Lower lobe of right lung (tissue), 2 donors: ENCODE measurements at regions not wholly inside any gene's neighbourhood (a gene's known extent, or its start where the extent isn't known, plus 50 kb on each side); places are given as distances from the start of the nearest gene placed in this dataset.
"Not testable (repeated sequence)": the region's sequence is repeated elsewhere in the genome, so short reads cannot be mapped to it uniquely, and the experiment has no call there.

Experiments
- ATAC-seq, 2 donors: fragments of 200-7000 bp; cut with Tn5 transposase; one replicate each; pipeline ENCODE4 v1.9.1; 2020 to 2022; ENCODE audit warnings: mild to moderate bottlenecking in 2 of 2, moderate library complexity in 2 of 2
- DNase-seq: peaks from one replicate; pipeline ENCODE4 v3.0.0-alpha.2; 2020
- H3K27ac ChIP-seq: fragments of 200-600 bp; one replicate; pipeline ENCODE4 v1.8.0; 2022
- H3K27me3 ChIP-seq: fragments of 200-600 bp; one replicate; pipeline ENCODE4 v1.8.0; 2022; ENCODE audit warnings: low read depth
- H3K36me3 ChIP-seq: fragments of 200-600 bp; one replicate; pipeline ENCODE4 v1.8.0; 2022; ENCODE audit warnings: mild to moderate bottlenecking
- H3K4me1 ChIP-seq: fragments of 200-600 bp; one replicate; pipeline ENCODE4 v1.8.0; 2022
- H3K4me3 ChIP-seq: fragments of 200-600 bp; one replicate; pipeline ENCODE4 v1.8.0; 2022; ENCODE audit warnings: mild to moderate bottlenecking
- H3K9me3 ChIP-seq: fragments of 200-600 bp; one replicate; pipeline ENCODE4 v1.8.0; 2022
- intact Hi-C: fragments of 100-400 bp; cut with DNase I; formaldehyde crosslinking; loops from one replicate; pipeline ENCODE4 v1.11.0; 2022
- TF ChIP-seq, protein P1 (sequence below): fragments of 200-600 bp; IDR thresholded peaks from one replicate; pipeline ENCODE4 v1.8.0; 2022; ENCODE audit warnings: antibody characterized with exemption, mild to moderate bottlenecking
- donor health status: DM: no; HTN: yes; CAD: no; lungs with severe emphysema.

DNA sequence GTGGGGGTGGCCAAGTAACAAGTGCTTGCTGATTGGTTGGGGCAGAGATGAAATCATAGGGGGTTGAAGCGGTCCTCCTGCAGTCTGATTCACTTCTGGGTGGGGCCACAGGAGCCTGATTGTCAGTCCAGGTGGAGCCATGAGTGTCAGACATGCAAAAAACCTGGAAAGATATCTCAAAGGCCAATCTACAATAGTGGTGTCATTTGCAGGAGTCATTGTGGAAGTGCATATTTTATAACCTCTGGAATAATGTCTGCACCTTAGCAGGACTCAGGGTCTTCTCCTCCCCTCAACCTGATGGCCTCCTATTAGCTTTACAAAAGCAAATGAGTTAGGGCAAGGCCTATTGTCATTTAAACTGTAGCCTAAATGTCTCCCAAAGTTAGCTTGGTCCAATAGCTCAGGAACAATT lies 241.4 kb downstream of the NUAK1 start:
- Histone ChIP-seq H3K27me3 (no peaks in the 10 kb centered on the region), H3K4me1 (no peaks in the 10 kb centered on the region), H3K27ac (no peak overlapping the region), H3K9me3 (no peaks in the 10 kb centered on the region), H3K4me3 (no peak overlapping the region), H3K36me3 (no peaks in the 10 kb centered on the region)
- intact Hi-C loops = no loop called here
- ATAC-seq = no peak
- TF ChIP-seq, protein P1, sequence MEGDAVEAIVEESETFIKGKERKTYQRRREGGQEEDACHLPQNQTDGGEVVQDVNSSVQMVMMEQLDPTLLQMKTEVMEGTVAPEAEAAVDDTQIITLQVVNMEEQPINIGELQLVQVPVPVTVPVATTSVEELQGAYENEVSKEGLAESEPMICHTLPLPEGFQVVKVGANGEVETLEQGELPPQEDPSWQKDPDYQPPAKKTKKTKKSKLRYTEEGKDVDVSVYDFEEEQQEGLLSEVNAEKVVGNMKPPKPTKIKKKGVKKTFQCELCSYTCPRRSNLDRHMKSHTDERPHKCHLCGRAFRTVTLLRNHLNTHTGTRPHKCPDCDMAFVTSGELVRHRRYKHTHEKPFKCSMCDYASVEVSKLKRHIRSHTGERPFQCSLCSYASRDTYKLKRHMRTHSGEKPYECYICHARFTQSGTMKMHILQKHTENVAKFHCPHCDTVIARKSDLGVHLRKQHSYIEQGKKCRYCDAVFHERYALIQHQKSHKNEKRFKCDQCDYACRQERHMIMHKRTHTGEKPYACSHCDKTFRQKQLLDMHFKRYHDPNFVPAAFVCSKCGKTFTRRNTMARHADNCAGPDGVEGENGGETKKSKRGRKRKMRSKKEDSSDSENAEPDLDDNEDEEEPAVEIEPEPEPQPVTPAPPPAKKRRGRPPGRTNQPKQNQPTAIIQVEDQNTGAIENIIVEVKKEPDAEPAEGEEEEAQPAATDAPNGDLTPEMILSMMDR = no peak
- no peak for DNase-seq

DNA sequence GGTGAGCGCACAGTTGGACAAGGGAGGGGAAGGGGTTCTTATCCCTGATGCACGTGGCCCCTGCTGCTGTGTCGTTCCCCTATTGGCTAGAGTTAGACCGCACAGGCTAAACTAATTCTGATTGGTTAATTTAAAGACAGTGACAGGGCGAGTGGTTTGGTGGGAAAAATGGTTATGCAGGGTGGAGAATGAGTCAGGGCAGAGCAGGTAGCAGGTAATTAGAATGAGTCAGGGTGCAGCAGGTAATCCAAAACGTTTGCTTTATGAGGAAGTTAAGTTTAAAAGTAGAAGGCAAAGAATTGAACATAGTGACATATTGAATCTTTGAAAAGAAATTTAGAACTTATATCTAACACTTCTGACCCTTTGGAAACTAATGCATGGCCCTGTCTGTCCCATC lies 240.5 kb downstream of the NUAK1 start:
- H3K27ac ChIP-seq, ATAC-seq, H3K36me3 ChIP-seq, DNase-seq, H3K4me3 ChIP-seq, H3K4me1 ChIP-seq, H3K9me3 ChIP-seq, H3K27me3 ChIP-seq, intact Hi-C loops: not testable (repeated sequence)

DNA sequence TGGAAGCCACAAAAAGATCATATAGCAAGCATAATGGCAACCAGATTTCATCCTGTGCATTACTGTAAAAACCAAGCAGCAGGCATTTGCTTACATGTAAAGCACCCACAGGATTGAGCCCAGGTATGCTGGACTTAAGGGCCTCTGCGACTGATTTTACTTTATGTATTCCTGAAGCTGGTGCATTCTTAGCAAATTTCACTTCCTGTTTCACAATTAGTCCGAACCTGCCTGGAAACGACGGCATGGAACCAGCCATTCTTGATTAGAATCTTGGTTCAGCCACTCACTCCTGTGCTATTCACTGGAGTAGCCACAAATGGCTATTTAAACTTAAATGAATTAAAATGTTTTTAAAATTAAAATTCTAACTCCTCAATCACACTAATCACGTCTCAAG lies 239.2 kb downstream of the NUAK1 start:
- no peaks in the 10 kb centered on the region for H3K9me3 ChIP-seq
- H3K27ac ChIP-seq = no peak overlapping the region
- no peaks in the 10 kb centered on the region for H3K36me3 ChIP-seq
- intact Hi-C loops = no loop called here
- DNase-seq = no peak
- TF ChIP-seq, protein P1 = no peak
- H3K27me3 ChIP-seq = no peaks in the 10 kb centered on the region
- no peak for ATAC-seq
- no peak overlapping the region for H3K4me3 ChIP-seq
- H3K4me1 ChIP-seq = no peaks in the 10 kb centered on the region

DNA sequence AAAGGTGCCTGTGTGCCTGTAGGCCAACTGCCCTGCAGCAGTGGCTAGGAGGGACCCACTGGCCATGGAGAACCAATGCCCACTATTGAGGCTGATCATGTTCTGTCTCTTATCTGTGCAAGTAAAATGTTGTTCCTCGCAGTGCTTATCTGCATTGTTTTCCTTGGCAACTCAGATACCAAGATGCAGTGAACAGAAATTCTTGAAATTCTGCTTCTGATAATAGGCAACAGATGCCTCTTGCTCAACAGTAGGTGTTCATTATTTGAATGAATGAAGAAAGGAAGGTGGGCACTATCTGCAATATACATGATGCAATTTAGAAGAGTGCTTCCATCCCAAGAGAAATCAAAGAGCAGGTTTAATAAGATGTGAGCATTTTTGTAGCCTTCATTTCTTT lies 232.2 kb downstream of the NUAK1 start:
- no peaks in the 10 kb centered on the region for H3K4me1 ChIP-seq
- no peak overlapping the region for H3K4me3 ChIP-seq
- no peaks in the 10 kb centered on the region for H3K27me3 ChIP-seq
- no peak overlapping the region for H3K27ac ChIP-seq
- intact Hi-C loops = no loop called here
- no peak for ATAC-seq
- TF ChIP-seq, protein P1 = no peak
- DNase-seq = no peak
- H3K9me3 ChIP-seq = no peaks in the 10 kb centered on the region
- no peaks in the 10 kb centered on the region for H3K36me3 ChIP-seq

DNA sequence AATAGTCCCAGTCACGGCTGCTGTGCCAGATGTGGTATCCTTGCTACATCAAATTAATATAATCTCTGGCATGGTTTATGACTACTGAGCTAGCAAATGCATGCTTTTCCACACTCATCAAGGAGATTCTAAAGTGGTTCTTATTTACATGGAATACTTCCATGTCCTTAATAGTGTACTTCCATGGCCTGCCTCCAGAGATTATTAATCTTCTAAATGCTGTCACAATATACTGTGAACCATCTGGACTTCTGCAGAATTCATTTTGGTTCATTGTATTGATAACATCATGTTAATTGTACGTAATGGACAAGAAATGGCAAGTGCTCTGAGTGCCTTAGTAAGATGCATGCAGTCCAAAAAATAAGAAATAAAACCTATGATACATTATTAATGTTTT lies 230.8 kb downstream of the NUAK1 start:
- H3K27me3 ChIP-seq = no peaks in the 10 kb centered on the region
- intact Hi-C loops = no loop called here
- no peak overlapping the region for H3K4me3 ChIP-seq
- H3K36me3 ChIP-seq = no peaks in the 10 kb centered on the region
- H3K9me3 ChIP-seq = no peaks in the 10 kb centered on the region
- TF ChIP-seq, protein P1 = no peak
- DNase-seq = no peak
- no peaks in the 10 kb centered on the region for H3K4me1 ChIP-seq
- no peak for ATAC-seq
- H3K27ac ChIP-seq = no peak overlapping the region

DNA sequence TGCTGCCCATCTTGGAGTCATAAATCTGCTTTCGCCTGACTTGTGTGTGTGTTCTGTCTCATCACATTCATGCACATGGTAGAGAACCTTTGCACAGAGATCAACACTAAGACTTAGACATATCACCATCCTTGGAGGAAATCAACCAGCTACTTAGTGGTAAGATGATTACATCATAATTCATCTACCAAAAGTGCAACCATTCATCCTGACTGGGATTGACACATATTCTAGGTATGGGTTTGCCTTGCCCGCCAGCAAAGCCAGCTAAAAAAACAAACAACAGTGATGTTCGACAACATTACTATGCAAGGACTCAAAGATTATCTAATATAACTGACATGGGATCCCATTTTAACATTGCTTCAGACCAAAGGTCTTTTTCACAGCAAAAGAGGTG lies 228.7 kb downstream of the NUAK1 start:
- no peak overlapping the region for H3K4me3 ChIP-seq
- H3K27ac ChIP-seq = no peak overlapping the region
- ATAC-seq (no peak), DNase-seq (no peak)
- H3K36me3 ChIP-seq = no peaks in the 10 kb centered on the region
- TF ChIP-seq, protein P1 = no peak
- H3K9me3 ChIP-seq = no peaks in the 10 kb centered on the region
- H3K4me1 ChIP-seq = no peaks in the 10 kb centered on the region
- intact Hi-C loops = no loop called here
- no peaks in the 10 kb centered on the region for H3K27me3 ChIP-seq
